Peyer's patch (tissue), 4 donors: ENCODE measurements at regions not wholly inside any gene's neighbourhood (a gene's known extent, or its start where the extent isn't known, plus 50 kb on each side); places are given as distances from the start of the nearest gene placed in this dataset.

Experiments
- DNase-seq, 3 donors: peaks; one replicate each; pipeline ENCODE4 v3.0.0-alpha.2; 2017 to 2019
- H3K27ac ChIP-seq, 4 donors: fragments of 200-600 bp; sonication (generic); one replicate each; pipeline ENCODE4 v1.5.1; 2016 to 2019
- H3K27me3 ChIP-seq, 2 donors: fragments of 200-600 bp; sonication (generic); one replicate each; pipeline ENCODE4 v1.5.1; 2019
- H3K36me3 ChIP-seq, 3 donors: fragments of 200-600 bp; sonication (generic); one replicate each; pipeline ENCODE4 v1.5.1; 2016 to 2019
- H3K4me1 ChIP-seq, 4 donors: fragments of 200-600 bp; sonication (generic); one replicate each; pipeline ENCODE4 v1.5.1; 2016 to 2019
- H3K4me3 ChIP-seq, 4 donors: fragments of 200-600 bp; sonication (generic); 1 replicate in 3 of 4; 2 replicates in 1 of 4; pipeline ENCODE4 v1.5.1; 2016 to 2019; ENCODE audit warnings: mild to moderate bottlenecking in 1 of 4
- H3K9me3 ChIP-seq, 4 donors: fragments of 200-600 bp; sonication (generic); one replicate each; pipeline ENCODE4 v1.5.1; 2016 to 2019; ENCODE audit warnings: mild to moderate bottlenecking in 1 of 4
- CTCF ChIP-seq, 6 experiments: fragments of 450-650 bp in 4 of 6; fragments of 200-600 bp in 2 of 6; sonication (generic) in 1 of 6; IDR thresholded peaks; one replicate each; pipeline ENCODE4 v1.5.1; 2017 to 2019; ENCODE audit warnings: antibody characterized with exemption in 6 of 6, mild to moderate bottlenecking in 3 of 6, moderate library complexity in 1 of 6
- POLR2A ChIP-seq, 2 donors: fragments of 450-650 bp; IDR thresholded peaks; one replicate each; pipeline ENCODE4 v1.5.1; 2017; ENCODE audit warnings: antibody characterized with exemption in 2 of 2, mild to moderate bottlenecking in 2 of 2, moderate library complexity in 2 of 2

GRCh38 chr7:115153769-115154477 lies 232.0 kb downstream of the MDFIC start:
- no peak for DNase-seq
- TF ChIP-seq CTCF (IDR thresholded peaks at IDR 0.05), result no peak
- no peak for TF ChIP-seq POLR2A (IDR thresholded peaks at IDR 0.05)
- H3K27ac ChIP-seq, result no peak overlapping the region

GRCh38 chr7:115153176-115153575 lies 231.3 kb downstream of the MDFIC start:
- no peaks in the 10 kb centered on the region for H3K36me3 ChIP-seq
- H3K4me3 ChIP-seq, result no peak overlapping the region
- H3K27me3 ChIP-seq, result no peaks in the 10 kb centered on the region
- DNase-seq, result no peak
- H3K9me3 ChIP-seq, result no peaks in the 10 kb centered on the region
- H3K4me1 ChIP-seq, result no peaks in the 10 kb centered on the region
- TF ChIP-seq CTCF (IDR thresholded peaks at IDR 0.05), result no peak
- H3K27ac ChIP-seq, result no peak overlapping the region

More at GRCh38 chr7:115153769-115154477, 232.0 kb downstream of the MDFIC start:
- no peaks in the 10 kb centered on the region for H3K36me3 ChIP-seq
- no peak overlapping the region for H3K4me3 ChIP-seq
- no peaks in the 10 kb centered on the region for H3K9me3 ChIP-seq
- no peaks in the 10 kb centered on the region for H3K27me3 ChIP-seq
- H3K4me1 ChIP-seq, result no peaks in the 10 kb centered on the region

- H3K9me3 ChIP-seq, result no peaks in the 10 kb centered on the region
These were observed 224.3 kb downstream of the MDFIC start for GRCh38 chr7:115146148-115146547.

GRCh38 chr7:115145512-115145911 lies 223.6 kb downstream of the MDFIC start:
- H3K27me3 ChIP-seq, result no peaks in the 10 kb centered on the region
- H3K36me3 ChIP-seq, result no peaks in the 10 kb centered on the region
- H3K27ac ChIP-seq, result no peak overlapping the region
- no peak overlapping the region for H3K4me3 ChIP-seq
- no peaks in the 10 kb centered on the region for H3K9me3 ChIP-seq
- DNase-seq, result no peak
- no peaks in the 10 kb centered on the region for H3K4me1 ChIP-seq
- TF ChIP-seq CTCF (IDR thresholded peaks at IDR 0.05), result no peak
- TF ChIP-seq POLR2A (IDR thresholded peaks at IDR 0.05), result no peak

More at GRCh38 chr7:115146148-115146547, 224.3 kb downstream of the MDFIC start:
- Histone ChIP-seq H3K4me3 (no peak overlapping the region), H3K27ac (no peak overlapping the region), H3K27me3 (no peaks in the 10 kb centered on the region), H3K4me1 (no peaks in the 10 kb centered on the region), H3K36me3 (no peaks in the 10 kb centered on the region)
- no peak for DNase-seq
- TF ChIP-seq POLR2A (IDR thresholded peaks at IDR 0.05) (no peak), CTCF (IDR thresholded peaks at IDR 0.05) (no peak)

GRCh38 chr7:115137816-115138215 lies 215.9 kb downstream of the MDFIC start:
- no peak overlapping the region for H3K27ac ChIP-seq
- H3K27me3 ChIP-seq, result no peaks in the 10 kb centered on the region
- no peak for TF ChIP-seq CTCF (IDR thresholded peaks at IDR 0.05)
- no peak for TF ChIP-seq POLR2A (IDR thresholded peaks at IDR 0.05)
- H3K9me3 ChIP-seq, result no peaks in the 10 kb centered on the region
- DNase-seq, result no peak
- no peaks in the 10 kb centered on the region for H3K4me1 ChIP-seq
- H3K4me3 ChIP-seq, result no peak overlapping the region
- H3K36me3 ChIP-seq, result no peaks in the 10 kb centered on the region
